ENCODE measurements at regions not wholly inside any gene's neighbourhood (a gene's known extent, or its start where the extent isn't known, plus 50 kb on each side); places are given as distances from the start of the nearest gene placed in this dataset.
A peak's percentile ranks its signal among the peaks of the same experiment; 100 is the strongest.

DNA sequence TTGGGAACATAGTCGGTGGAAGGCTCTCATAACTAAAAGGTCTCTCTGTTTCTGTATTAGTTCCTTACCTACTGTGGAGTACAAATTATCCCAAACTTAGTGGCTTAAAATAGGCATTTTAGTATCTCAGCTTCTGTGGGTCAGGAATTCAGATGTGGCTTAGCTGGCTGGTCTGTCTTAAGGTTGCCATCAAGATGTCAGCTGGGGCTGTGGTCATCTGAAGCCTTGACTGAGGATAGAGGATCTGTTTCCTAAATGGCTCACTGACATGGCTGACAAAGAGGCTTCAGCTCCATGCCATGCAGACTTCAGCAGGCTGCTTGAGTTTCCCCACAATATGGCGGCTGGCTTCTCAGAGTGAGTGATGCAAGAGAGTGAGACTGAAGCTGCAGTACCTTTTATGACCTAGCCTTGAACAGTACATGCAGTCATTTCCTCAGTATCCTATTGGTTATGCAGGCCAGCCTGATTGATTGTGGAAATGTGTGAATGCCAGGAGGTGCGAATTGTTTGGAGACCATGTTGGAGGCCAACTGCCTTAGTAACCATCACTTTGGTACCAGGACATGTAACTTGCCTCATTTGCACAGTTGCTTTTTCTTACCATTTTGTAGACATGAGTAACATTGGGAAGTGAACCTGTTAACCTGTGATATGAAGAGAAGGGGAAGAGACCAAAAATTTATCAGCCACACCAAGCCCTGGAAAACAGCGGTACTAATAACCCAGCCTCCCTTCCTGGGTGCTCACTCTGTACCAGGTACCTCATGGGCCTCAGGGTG lies 152.8 kb upstream of the IER5L start:
- TF ChIP-seq, protein P1, sequence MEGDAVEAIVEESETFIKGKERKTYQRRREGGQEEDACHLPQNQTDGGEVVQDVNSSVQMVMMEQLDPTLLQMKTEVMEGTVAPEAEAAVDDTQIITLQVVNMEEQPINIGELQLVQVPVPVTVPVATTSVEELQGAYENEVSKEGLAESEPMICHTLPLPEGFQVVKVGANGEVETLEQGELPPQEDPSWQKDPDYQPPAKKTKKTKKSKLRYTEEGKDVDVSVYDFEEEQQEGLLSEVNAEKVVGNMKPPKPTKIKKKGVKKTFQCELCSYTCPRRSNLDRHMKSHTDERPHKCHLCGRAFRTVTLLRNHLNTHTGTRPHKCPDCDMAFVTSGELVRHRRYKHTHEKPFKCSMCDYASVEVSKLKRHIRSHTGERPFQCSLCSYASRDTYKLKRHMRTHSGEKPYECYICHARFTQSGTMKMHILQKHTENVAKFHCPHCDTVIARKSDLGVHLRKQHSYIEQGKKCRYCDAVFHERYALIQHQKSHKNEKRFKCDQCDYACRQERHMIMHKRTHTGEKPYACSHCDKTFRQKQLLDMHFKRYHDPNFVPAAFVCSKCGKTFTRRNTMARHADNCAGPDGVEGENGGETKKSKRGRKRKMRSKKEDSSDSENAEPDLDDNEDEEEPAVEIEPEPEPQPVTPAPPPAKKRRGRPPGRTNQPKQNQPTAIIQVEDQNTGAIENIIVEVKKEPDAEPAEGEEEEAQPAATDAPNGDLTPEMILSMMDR (IDR thresholded peaks at IDR 0.05), result no peak
- Histone ChIP-seq H3K4me1 (peaks cover 16 to 69% (median 48%) of the 10 kb centered on the region in 4 donors), H3K27me3 (no peaks in the 10 kb centered on the region), H3K9me3 (peaks cover 0 to 12% (median 5%) of the 10 kb centered on the region in 3 donors), H3K36me3 (no peaks in the 10 kb centered on the region), H3K27ac (peak overlapping the region; percentile 72 to 92), H3K4me3 (no peak overlapping the region)
- intact Hi-C loops (cut with DNase I; ENCODE audit: low total_unique reads), result loop anchor here (5.0 to 10.0 kb wide), 3 partner anchors 154 to 186 kb away; partner anchors contain the start of gene IER5L
- no peak for DNase-seq

DNA sequence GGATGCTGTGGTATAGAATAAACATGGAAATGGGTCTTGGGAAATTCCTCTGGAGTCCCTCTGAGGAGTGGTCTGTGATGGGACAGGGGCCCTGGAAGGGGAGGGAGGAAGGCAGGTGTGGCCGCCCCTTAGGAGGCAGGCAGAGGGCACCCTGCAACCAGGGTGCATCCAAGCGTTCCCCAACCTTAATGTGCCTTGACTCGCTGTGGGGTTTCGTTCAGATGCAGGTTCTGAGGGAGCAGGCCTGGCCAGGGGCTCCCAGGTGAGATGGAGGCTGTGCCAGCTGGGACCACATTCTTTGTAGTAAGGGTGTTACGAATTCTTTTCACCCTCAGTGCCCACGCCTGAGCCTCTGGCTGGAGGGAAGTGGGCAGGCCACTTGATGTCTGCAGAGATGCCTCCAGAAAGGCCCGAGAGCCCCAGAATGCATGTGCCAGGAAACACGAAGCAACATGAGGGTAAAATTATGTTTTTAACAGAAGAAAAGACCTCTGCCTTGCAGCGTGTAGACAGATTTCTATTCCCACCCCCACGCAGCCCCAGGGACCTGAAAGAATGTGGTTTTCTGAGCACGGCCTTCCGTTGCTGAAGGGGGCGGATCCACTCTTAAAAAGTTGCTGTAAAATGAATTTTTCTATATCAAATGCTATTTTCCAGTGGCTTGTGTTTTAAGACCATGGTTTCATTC lies 150.4 kb upstream of the IER5L start:
- Histone ChIP-seq H3K27ac (peak overlapping the region; percentile 72 to 92), H3K9me3 (peaks cover 0 to 12% (median 5%) of the 10 kb centered on the region in 3 donors), H3K36me3 (no peaks in the 10 kb centered on the region), H3K4me3 (no peak overlapping the region), H3K4me1 (peaks cover 0 to 59% (median 33%) of the 10 kb centered on the region in 4 donors), H3K27me3 (no peaks in the 10 kb centered on the region)
- no peak for DNase-seq
- TF ChIP-seq, protein P1 (IDR thresholded peaks at IDR 0.05), result no peak
- intact Hi-C loops (cut with DNase I; ENCODE audit: low total_unique reads), result no loop called here

DNA sequence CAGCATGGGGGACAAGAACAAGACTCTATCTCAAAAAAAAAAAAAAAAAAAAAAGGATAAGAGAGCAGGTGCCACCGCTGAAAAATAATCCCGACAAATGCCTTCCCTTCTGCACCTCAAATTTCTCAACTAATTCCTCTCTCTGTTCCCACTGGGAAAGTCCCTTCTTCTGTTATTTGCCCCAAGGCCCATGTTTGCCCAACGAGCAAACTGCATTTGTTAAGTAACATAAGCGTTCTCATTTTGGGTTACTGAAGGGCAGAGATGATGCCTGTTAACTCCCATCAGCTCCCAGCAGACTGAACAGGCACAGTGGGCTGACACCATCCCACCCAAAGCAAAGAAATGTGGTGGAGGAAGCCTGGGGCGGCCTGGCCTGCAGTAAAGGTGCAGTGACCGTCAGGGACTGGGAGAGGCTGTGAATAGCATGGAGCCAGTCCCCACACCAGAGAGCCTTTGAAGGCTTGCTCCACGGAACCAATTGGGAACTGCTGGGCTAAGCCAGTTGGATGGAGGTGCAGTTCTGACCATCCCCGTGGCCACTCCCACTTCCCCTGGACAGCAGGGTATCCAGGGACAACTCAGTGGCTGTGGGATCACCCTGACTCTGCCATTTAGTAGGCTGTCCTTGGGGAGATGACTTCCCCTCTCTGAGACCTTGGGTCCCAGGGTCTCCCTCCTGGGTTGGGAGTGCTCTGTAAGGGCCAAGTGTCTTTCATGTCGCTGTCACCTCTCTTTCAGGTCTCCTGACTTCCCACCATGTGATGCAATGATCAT lies 149.7 kb upstream of the IER5L start:
- Histone ChIP-seq H3K4me1 (peaks cover 0 to 62% (median 38%) of the 10 kb centered on the region in 4 donors), H3K27ac (peak overlapping the region; percentile 72 to 92), H3K27me3 (no peaks in the 10 kb centered on the region), H3K9me3 (peaks cover 0 to 12% (median 5%) of the 10 kb centered on the region in 3 donors), H3K4me3 (no peak overlapping the region), H3K36me3 (no peaks in the 10 kb centered on the region)
- TF ChIP-seq, protein P1 (IDR thresholded peaks at IDR 0.05), result no peak
- intact Hi-C loops (cut with DNase I; ENCODE audit: low total_unique reads), result no loop called here
- no peak for DNase-seq

DNA sequence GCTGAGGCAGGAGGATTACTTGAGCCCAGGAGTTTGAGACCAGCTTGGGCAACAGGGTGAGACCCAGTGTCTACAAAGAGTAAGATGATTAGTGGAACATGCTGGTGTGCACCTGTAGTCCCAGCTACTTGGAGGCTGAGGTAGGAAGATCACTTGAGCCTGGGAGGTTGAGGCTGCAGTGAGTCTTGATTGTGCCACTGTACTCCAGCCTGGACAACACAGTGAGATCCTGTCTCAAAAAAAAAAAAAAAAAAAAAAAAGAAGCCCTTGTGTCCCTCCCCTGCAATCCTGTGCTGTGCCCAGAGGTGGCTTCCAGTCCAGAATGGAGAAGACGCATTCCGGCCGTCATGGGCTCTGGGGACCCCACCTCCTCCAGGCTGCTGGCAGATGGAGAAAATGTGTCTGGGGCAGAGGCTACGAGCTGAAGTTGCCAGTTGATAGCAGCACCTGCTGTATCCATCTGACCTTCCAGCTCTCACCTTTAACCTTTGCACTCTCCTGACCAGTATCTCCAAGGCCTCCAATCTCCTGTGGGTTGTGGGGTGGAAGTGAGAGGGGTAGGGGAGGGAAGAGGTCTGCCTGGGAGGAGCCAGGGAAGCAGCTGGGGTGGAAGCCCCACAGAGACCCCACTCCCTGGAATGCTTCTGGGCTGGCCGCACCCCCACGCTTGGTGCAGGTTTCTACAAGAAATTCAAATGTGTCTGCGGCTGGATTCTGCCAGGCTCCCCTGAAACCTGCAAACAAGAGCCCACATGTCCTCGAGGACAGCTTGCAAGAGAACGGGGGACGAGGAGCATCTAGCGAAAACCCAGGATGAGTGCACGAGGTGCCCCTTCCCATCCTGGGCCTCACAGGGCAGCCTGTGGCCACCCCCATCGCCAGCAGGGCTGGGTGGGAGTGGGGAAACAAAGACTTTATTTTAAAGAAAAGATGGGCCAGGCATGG lies 148.3 kb upstream of the IER5L start:
- H3K4me1 ChIP-seq, result peaks cover 0 to 68% (median 48%) of the 10 kb centered on the region in 4 donors

More for the DNA sequence above, 148.3 kb upstream of the IER5L start:
- Histone ChIP-seq H3K9me3 (peaks cover 0 to 11% (median 5%) of the 10 kb centered on the region in 3 donors), H3K27ac (no peak overlapping the region), H3K27me3 (no peaks in the 10 kb centered on the region), H3K36me3 (no peaks in the 10 kb centered on the region), H3K4me3 (no peak overlapping the region)
- peak in 1 of 2 donors; percentile 4 for DNase-seq
- intact Hi-C loops (cut with DNase I; ENCODE audit: low total_unique reads), result no loop called here
- TF ChIP-seq, protein P1 (IDR thresholded peaks at IDR 0.05), result no peak

All from tibial artery (tissue), 4 donors.